CD14-positive monocyte (primary cell): ENCODE measurements at regions not wholly inside any gene's neighbourhood (a gene's known extent, or its start where the extent isn't known, plus 50 kb on each side); places are given as distances from the start of the nearest gene placed in this dataset.
A peak's percentile ranks its signal among the peaks of the same experiment; 100 is the strongest.

Experiments used
- DNase-seq, 3 donors: peaks; one replicate each; pipeline ENCODE4 v3.0.0-alpha.2; 2011 to 2022
- H2AFZ ChIP-seq: 2 replicates; pipeline ENCODE4 v1.6.0; 2012; ENCODE audit warnings: mild to moderate bottlenecking, low read depth, low read length, inconsistent platforms; ENCODE audit not compliant: insufficient read depth, poor library complexity, severe bottlenecking
- H3K27ac ChIP-seq, 2 donors: 1 replicate in 1 of 2; 2 replicates in 1 of 2; pipeline ENCODE4 v1.5.1; 2012 to 2013; ENCODE audit warnings: low read length in 2 of 2, control low read depth in 1 of 2, inconsistent platforms in 1 of 2, low read depth in 1 of 2, mild to moderate bottlenecking in 1 of 2
- H3K27me3 ChIP-seq, 2 donors: one replicate each; pipeline versions ENCODE4 v1.6.0 to v1.6.1; 2011 to 2013; ENCODE audit warnings: low read length in 2 of 2; ENCODE audit not compliant: control insufficient read depth in 2 of 2, insufficient read depth in 2 of 2
- H3K36me3 ChIP-seq, 2 donors: replicated peaks in 1 of 2; 1 replicate in 1 of 2; 2 replicates in 1 of 2; pipeline versions ENCODE4 v1.5.1 to v1.6.1; 2012 to 2013; ENCODE audit warnings: low read length in 2 of 2, control low read depth in 1 of 2, inconsistent platforms in 1 of 2, mild to moderate bottlenecking in 1 of 2; ENCODE audit not compliant: insufficient read depth in 2 of 2, control insufficient read depth in 1 of 2
- H3K4me1 ChIP-seq, 2 donors: 1 replicate in 1 of 2; 2 replicates in 1 of 2; pipeline versions ENCODE4 v1.5.1 to v1.6.1; 2012 to 2013; ENCODE audit warnings: low read length in 2 of 2, control low read depth in 1 of 2, inconsistent platforms in 1 of 2, mild to moderate bottlenecking in 1 of 2, moderate library complexity in 1 of 2; ENCODE audit not compliant: insufficient read depth in 2 of 2, control insufficient read depth in 1 of 2
- H3K4me2 ChIP-seq: replicated peaks from 2 replicates; pipeline ENCODE3; 2012; ENCODE audit warnings: low read length, moderate library complexity, mild to moderate bottlenecking; ENCODE audit not compliant: poor library complexity, severe bottlenecking; ENCODE audit errors: extremely low read depth
- H3K4me3 ChIP-seq, 3 experiments: fragments of 200-600 bp in 1 of 3; sonication (generic) in 1 of 3; replicated peaks in 1 of 3; 1 replicate in 2 of 3; 2 replicates in 1 of 3; pipeline ENCODE4 v1.5.1; 2011 to 2013; ENCODE audit warnings: low read length in 3 of 3, mild to moderate bottlenecking in 3 of 3, control low read depth in 2 of 3, low read depth in 2 of 3, inconsistent platforms in 1 of 3, moderate library complexity in 1 of 3
- H3K79me2 ChIP-seq: 2 replicates; pipeline ENCODE4 v1.6.0; 2012; ENCODE audit warnings: mild to moderate bottlenecking, control low read depth, inconsistent platforms, low read length, moderate library complexity; ENCODE audit not compliant: insufficient read depth
- H3K9ac ChIP-seq: 2 replicates; pipeline ENCODE4 v1.6.0; 2017; ENCODE audit warnings: low read length, mild to moderate bottlenecking; ENCODE audit not compliant: insufficient read depth, poor library complexity, severe bottlenecking
- H3K9me3 ChIP-seq, 2 donors: replicated peaks in 1 of 2; 1 replicate in 1 of 2; 2 replicates in 1 of 2; pipeline versions ENCODE4 v1.5.1 to v1.6.1; 2012 to 2013; ENCODE audit warnings: low read length in 2 of 2, control low read depth in 1 of 2; ENCODE audit not compliant: control insufficient read depth in 1 of 2, insufficient read depth in 1 of 2
- H4K20me1 ChIP-seq: 2 replicates; pipeline ENCODE4 v1.6.0; 2012; ENCODE audit warnings: mild to moderate bottlenecking, low read length, control low read depth, moderate library complexity; ENCODE audit not compliant: insufficient read depth
- H3K27ac Mint-ChIP-seq, 7 donors: one replicate each; pipeline ENCODE4 v1.8.0; 2020; ENCODE audit warnings: mild to moderate bottlenecking in 7 of 7, mixed read lengths in 7 of 7, moderate library complexity in 6 of 7, inconsistent platforms in 2 of 7
- H3K27me3 Mint-ChIP-seq, 3 donors: one replicate each; pipeline ENCODE4 v1.8.0; 2021 to 2022; ENCODE audit warnings: low read depth in 3 of 3, mild to moderate bottlenecking in 3 of 3, mixed read lengths in 3 of 3, moderate library complexity in 3 of 3, inconsistent platforms in 1 of 3
- H3K36me3 Mint-ChIP-seq, 2 donors: one replicate each; pipeline ENCODE4 v1.8.0; 2020; ENCODE audit warnings: mixed read lengths in 2 of 2, inconsistent platforms in 1 of 2, mild to moderate bottlenecking in 1 of 2
- H3K4me1 Mint-ChIP-seq: one replicate; pipeline ENCODE4 v1.8.0; 2020; ENCODE audit warnings: mild to moderate bottlenecking, mixed read lengths
- H3K4me3 Mint-ChIP-seq, 2 donors: one replicate each; pipeline ENCODE4 v1.8.0; 2020; ENCODE audit warnings: mild to moderate bottlenecking in 2 of 2, mixed read lengths in 2 of 2, moderate library complexity in 1 of 2
- H3K9me3 Mint-ChIP-seq, 7 donors: one replicate each; pipeline ENCODE4 v1.8.0; 2020 to 2022; ENCODE audit warnings: mixed read lengths in 7 of 7, mild to moderate bottlenecking in 6 of 7, moderate library complexity in 6 of 7, inconsistent platforms in 2 of 7
- CTCF ChIP-seq: fragments of 200-600 bp; IDR thresholded peaks from one replicate; pipeline ENCODE4 v1.8.0; 2022; ENCODE audit warnings: antibody characterized with exemption, mild to moderate bottlenecking
- WGBS: methylation state at CpG from one replicate; pipeline ENCODE4 v1.1.5; 2013; ENCODE audit warnings: missing lambda C conversion rate; ENCODE audit not compliant: insufficient coverage; 5-methylcytosine and 5-hydroxymethylcytosine counted together
- intact Hi-C, 2 donors: fragments of 100-400 bp; cut with micrococcal nuclease; formaldehyde crosslinking; loops; one replicate each; pipeline versions ENCODE4 v1.15.0 to v1.15.1; 2023

- Mint-ChIP-seq H3K27ac (no peak overlapping the region), H3K27me3 (peaks cover 16 to 24% (median 21%) of the 10 kb centered on the region in 3 donors), H3K4me1 (no peaks in the 10 kb centered on the region), H3K9me3 (peaks cover 0 to 5% (median 3%) of the 10 kb centered on the region in 7 donors), H3K4me3 (peak overlapping the region in 1 of 2 donors; percentile 67), H3K36me3 (no peaks in the 10 kb centered on the region)
- Histone ChIP-seq H3K4me2 (no peak overlapping the region), H3K4me1 (no peaks in the 10 kb centered on the region), H3K27me3 (peaks cover 7 to 26% of the 10 kb centered on the region in 2 donors), H2AFZ (no peak overlapping the region), H3K79me2 (no peaks in the 10 kb centered on the region), H3K9me3 (peaks cover 0 to 4% of the 10 kb centered on the region in 2 donors), H3K36me3 (no peaks in the 10 kb centered on the region), H4K20me1 (no peaks in the 10 kb centered on the region), H3K27ac (no peak overlapping the region), H3K4me3 (no peak overlapping the region), H3K9ac (no peak overlapping the region)
- WGBS, result 39% methylated on average over 34 of the region's 45 CpGs
- intact Hi-C loops, result no loop called here
- DNase-seq, result no peak
- no peak for TF ChIP-seq CTCF
These were observed 342.7 kb upstream of the SGCG start for GRCh38 chr13:22837980-22838647.

- H3K4me1 ChIP-seq, result no peaks in the 10 kb centered on the region
- Mint-ChIP-seq H3K27ac (no peak overlapping the region), H3K27me3 (peaks cover 16 to 24% (median 21%) of the 10 kb centered on the region in 3 donors), H3K36me3 (no peaks in the 10 kb centered on the region), H3K4me3 (no peak overlapping the region), H3K9me3 (peaks cover 0 to 5% (median 3%) of the 10 kb centered on the region in 7 donors), H3K4me1 (no peaks in the 10 kb centered on the region)
- no peaks in the 10 kb centered on the region for H3K79me2 ChIP-seq
- H2AFZ ChIP-seq, result no peak overlapping the region
- no peak for DNase-seq
- intact Hi-C loops, result no loop called here
- WGBS, result 100% methylated on average over 2 of the region's 7 CpGs
- H3K9me3 ChIP-seq, result peaks cover 0 to 4% of the 10 kb centered on the region in 2 donors
- TF ChIP-seq CTCF, result no peak
- H3K27ac ChIP-seq, result no peak overlapping the region
- H4K20me1 ChIP-seq, result no peaks in the 10 kb centered on the region
- no peak overlapping the region for H3K9ac ChIP-seq
- no peak overlapping the region for H3K4me3 ChIP-seq
- H3K4me2 ChIP-seq, result no peak overlapping the region
- no peaks in the 10 kb centered on the region for H3K36me3 ChIP-seq
- peaks cover 7 to 26% of the 10 kb centered on the region in 2 donors for H3K27me3 ChIP-seq
These were observed 340.9 kb upstream of the SGCG start for GRCh38 chr13:22839603-22840530.
